ENCODE measurements at regions not wholly inside any gene's neighbourhood (a gene's known extent, or its start where the extent isn't known, plus 50 kb on each side); places are given as distances from the start of the nearest gene placed in this dataset.

DNA sequence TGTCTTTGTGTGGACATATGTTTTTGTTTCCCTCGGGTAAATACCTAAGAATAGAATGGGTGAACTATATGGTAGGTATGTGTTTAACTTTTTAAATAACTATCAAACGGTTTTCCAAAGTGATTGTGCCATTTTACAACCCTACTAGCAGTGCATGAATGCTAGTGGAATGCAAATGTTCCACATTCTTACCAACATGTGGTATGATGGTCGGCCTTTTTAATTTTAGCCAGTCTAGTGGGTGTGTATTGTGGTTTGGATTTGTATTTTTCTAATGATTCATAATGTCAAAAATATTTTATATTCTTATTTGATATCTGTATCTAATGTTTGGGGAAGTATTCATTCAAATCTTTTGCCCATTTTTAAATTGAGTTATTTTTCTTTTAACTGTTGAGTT is 68.2 kb upstream of the SMAD3 start:
- TF ChIP-seq GATA2 (IDR thresholded peaks at IDR 0.05; ENCODE audit: low read depth, low read length), result no peak
- TF ChIP-seq GATA3 (IDR thresholded peaks at IDR 0.05; ENCODE audit: low read depth, low read length), result no peak
